B cell (primary cell): ENCODE measurements at regions not wholly inside any gene's neighbourhood (a gene's known extent, or its start where the extent isn't known, plus 50 kb on each side); places are given as distances from the start of the nearest gene placed in this dataset.

ENCODE experiments used
- CTCF ChIP-seq: fragments of 200-600 bp; IDR thresholded peaks from one replicate; pipeline ENCODE4 v1.8.0; 2022; ENCODE audit warnings: antibody characterized with exemption, mild to moderate bottlenecking
- EZH2 ChIP-seq: IDR thresholded peaks from 2 replicates; pipeline ENCODE4 v1.6.1; 2012; ENCODE audit warnings: borderline replicate concordance, low read depth, mild to moderate bottlenecking, moderate library complexity, low read length; ENCODE audit not compliant: insufficient read depth, poor library complexity, severe bottlenecking

- TF ChIP-seq EZH2 (no peak), CTCF (no peak)
Observed at GRCh38 chr15:68525815-68526214, 53.0 kb upstream of the CORO2B start.
